GM19324 (cell line): ENCODE measurements at regions not wholly inside any gene's neighbourhood (a gene's known extent, or its start where the extent isn't known, plus 50 kb on each side); places are given as distances from the start of the nearest gene placed in this dataset.

Experiments
- ATAC-seq: cut with Tn5 transposase; IDR thresholded peaks from one replicate; pipeline ENCODE4 v1.9.1; 2021; ENCODE audit warnings: mild to moderate bottlenecking, moderate library complexity; ENCODE audit not compliant: unreplicated experiment, low FRiP score

DNA sequence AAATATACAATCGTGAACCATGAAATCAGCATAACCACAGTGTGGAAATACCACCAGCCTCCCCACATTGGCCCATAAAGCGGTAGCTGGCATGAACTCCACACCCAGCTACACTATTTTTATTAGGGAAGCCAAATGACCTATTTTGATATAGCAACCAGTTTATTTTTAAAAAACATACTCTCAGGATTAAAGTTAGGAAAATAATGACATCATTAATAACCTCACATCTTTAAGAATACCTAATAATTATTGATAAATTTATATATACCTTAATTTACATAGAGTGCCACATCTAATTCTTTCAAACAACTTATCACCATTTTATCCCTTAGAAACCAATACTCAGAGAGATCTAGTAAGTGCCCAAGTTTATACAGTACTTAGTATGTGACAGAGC lies 692.0 kb upstream of the PKDCC start:
- ATAC-seq, result no peak

GRCh38 chr2:41364842-41365241 lies 683.0 kb upstream of the PKDCC start:
- no peak for ATAC-seq

- ATAC-seq, result no peak
These were observed 671.9 kb upstream of the PKDCC start for GRCh38 chr2:41375901-41376300.

- ATAC-seq, result no peak
These were observed 670.0 kb upstream of the PKDCC start for GRCh38 chr2:41377837-41378236.

DNA sequence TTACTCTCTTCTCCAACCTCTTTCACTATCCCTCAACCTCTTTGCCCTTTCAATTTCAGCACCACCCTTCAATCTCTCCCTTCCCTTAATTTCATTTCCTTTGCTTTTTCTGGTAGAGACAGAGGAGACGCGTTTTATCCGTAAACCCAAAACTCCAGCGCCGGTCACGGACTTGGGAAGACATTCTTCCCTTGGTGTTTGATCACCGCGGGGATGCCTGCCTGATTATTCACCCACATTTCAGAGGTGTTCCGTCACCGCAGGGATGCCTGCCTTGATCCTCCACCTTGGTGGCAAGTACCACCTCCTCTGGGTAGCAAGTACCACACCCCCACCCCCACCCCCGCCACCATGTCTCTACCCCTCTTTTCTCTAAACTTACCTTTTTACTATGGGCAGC lies 669.4 kb upstream of the PKDCC start:
- no peak for ATAC-seq

- ATAC-seq, result no peak
These were observed 668.2 kb upstream of the PKDCC start for GRCh38 chr2:41379496-41380221.

DNA sequence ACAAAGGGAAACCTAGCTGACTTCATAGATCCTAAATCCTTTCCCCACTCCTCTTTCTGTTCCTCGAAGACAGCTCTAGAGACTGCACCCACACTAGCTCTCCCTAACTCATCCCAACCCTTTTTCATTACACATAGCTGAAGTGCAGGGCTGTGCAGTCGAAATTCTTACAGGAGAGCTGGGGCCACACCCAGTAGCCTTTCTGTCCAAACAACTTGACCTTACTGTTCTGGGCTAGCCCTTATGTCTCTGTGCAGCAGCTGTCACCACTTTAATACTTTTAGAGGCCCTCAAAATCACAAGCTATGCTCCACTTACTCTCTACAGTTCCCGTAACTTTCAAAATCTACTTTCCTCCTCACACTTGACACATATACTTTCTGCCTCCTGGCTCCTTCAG lies 666.1 kb upstream of the PKDCC start:
- no peak for ATAC-seq

GRCh38 chr2:41387519-41387918 lies 660.3 kb upstream of the PKDCC start:
- ATAC-seq, result no peak

DNA sequence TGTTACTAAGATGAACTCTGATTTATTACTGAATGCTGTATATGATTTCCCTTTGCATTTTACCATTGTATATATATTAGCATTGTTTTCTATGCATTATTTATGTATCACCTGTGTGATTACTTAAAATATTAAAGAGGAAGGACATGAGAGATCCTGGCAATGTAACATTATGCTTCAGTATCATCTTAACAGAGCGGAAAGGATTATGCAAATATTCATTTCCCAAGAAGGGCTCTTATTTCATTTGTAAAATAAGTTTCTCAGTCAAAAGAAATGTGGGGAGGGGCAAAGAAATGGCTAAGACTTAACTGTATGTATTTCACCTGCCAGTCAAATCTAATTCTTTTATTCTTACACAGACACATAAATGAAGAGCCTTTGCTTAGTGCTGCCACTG lies 654.2 kb upstream of the PKDCC start:
- no peak for ATAC-seq

- ATAC-seq, result no peak
These were observed 653.3 kb upstream of the PKDCC start for GRCh38 chr2:41394541-41394940.

- no peak for ATAC-seq
These were observed 652.1 kb upstream of the PKDCC start for GRCh38 chr2:41395692-41396091.

- ATAC-seq, result no peak
These were observed 648.3 kb upstream of the PKDCC start for GRCh38 chr2:41399437-41400087.

GRCh38 chr2:41400088-41400665 lies 647.6 kb upstream of the PKDCC start:
- no peak for ATAC-seq

DNA sequence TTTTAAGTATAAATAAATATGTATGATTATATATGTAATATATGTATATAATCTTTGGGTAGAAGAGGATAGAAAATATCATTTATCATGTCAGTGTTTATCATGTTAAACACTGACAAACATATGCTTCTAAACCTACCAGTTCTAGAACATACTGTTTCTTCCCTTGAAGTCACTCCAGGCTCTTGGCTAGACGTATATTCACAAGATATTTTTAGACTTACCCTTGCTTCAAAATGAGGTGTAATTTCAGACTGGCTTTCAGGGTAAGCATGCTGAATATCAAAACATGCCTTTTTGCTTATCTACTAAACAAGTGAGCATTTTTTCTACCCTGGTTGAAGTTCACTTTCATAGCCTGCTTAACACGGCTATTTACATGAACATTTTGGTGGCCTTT lies 642.4 kb upstream of the PKDCC start:
- no peak for ATAC-seq

- no peak for ATAC-seq
These were observed 638.5 kb upstream of the PKDCC start for GRCh38 chr2:41409328-41409727.

- no peak for ATAC-seq
These were observed 637.8 kb upstream of the PKDCC start for GRCh38 chr2:41410011-41410410.

DNA sequence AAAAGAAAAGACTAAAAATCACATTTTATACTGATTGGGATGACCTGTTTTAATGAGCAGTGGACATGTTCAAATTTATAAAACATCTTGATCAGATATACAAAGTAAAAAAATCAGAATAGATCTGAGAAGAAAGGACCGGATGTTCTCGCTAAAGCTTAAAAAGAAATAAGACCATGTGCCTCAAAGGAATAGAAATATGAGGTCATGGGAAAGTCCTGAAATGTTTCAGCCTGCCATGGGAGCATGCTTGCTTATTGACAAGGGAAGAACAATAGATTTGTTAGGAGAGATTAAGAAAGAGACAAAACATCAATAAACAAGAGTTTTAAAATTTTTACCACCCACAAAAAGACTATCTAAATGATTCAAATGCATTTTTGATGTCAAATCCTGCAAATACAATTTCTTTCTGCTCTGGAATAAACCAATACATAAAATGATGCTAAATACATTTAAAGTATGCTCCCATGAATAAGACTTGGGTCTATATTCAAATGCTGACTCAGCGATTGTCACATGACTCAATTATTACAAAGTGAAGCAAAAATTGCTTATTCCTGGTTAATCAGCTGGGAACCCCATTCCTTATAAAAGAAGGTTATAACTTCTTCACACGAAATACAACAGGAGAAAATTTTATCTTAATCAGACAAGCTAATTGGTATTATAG lies 633.9 kb upstream of the PKDCC start:
- ATAC-seq, result no peak

GRCh38 chr2:41414486-41415230 lies 633.2 kb upstream of the PKDCC start:
- peak; percentile 56 for ATAC-seq

DNA sequence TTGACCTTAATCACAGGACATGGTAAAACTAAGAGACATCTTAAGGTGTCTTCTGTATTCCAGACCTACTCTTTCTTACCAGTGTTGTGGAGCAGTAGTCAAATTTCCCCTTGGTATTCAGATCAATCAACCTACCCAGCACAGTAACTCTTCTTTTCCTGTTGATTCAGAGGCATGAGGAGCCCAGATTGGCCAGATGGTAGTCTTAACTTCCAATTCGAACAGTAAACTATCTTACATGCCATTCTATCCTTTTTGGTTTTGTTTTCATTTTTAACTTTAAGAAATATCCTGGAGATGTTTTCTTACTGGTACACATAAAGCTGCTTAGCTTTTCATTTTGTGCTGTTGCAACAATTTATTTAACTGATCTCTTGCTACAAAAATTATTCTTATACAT lies 630.3 kb upstream of the PKDCC start:
- ATAC-seq, result no peak

DNA sequence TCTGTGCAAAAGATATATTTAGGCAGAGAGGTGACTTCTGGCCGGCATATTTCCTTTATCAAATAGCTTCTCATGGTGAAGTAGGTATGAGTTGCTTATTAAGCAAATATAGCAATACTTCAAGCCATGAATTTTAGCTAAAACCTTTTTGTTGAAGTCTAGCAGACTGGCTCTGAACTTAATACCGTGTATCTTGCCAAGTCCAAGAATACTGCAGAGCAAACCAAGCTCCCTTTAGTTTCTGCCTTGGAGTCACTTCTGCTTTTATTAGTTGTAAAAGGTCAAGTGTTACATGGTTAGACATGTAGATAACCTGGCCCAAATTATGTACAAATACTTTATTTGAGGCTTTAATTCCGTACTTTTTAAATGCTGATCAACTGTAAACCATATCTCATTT lies 627.6 kb upstream of the PKDCC start:
- no peak for ATAC-seq

DNA sequence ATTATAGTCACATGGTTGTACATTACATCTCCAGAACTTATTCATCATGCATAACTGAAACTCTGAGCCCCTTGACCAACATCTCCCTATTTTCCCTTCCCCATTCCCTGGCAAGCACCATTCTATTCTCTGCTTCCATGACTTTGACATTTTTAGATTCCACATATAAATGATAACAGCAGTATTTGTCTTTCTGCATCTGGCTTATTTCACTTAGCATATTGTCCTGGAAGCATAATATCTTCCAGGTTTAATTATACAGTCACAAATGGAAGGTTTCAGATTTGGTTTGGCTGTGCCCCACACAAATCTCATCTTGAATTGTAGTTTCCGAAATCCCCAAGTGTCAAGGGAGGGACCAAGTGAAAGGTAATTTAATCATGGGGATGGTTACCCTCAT lies 626.9 kb upstream of the PKDCC start:
- ATAC-seq, result no peak
